B cell (primary cell): ENCODE measurements at regions not wholly inside any gene's neighbourhood (a gene's known extent, or its start where the extent isn't known, plus 50 kb on each side); places are given as distances from the start of the nearest gene placed in this dataset.

Experiments used
- ATAC-seq: fragments of 200-7000 bp; cut with Tn5 transposase; one replicate; pipeline ENCODE4 v1.10.0; 2021; ENCODE audit warnings: low read depth, mild to moderate bottlenecking, moderate number of reproducible peaks, moderate library complexity
- CTCF ChIA-PET: fragments of 350-600 bp; sonication (Branson Sonifier 250); formaldehyde crosslinking; loops from one replicate; lab custom pipeline; 2021; ENCODE audit warnings: antibody characterized with exemption, inconsistent platforms; lab: Charles Lee
- POLR2A ChIA-PET: fragments of 350-600 bp; sonication (Branson Sonifier 250); formaldehyde crosslinking; loops from one replicate; lab custom pipeline; 2021; ENCODE audit warnings: antibody characterized with exemption; lab: Charles Lee
- DNase-seq: peaks from one replicate; pipeline ENCODE4 v3.0.0; 2013
- H2AFZ ChIP-seq: 2 replicates; pipeline ENCODE4 v1.6.1; 2012; ENCODE audit warnings: mild to moderate bottlenecking, low read depth, low read length; ENCODE audit not compliant: insufficient read depth, poor library complexity, severe bottlenecking
- H3K27ac ChIP-seq, 2 donors: 1 replicate in 1 of 2; 2 replicates in 1 of 2; pipeline ENCODE4 v1.5.1; 2012 to 2013; ENCODE audit warnings: low read length in 2 of 2, mild to moderate bottlenecking in 2 of 2, moderate library complexity in 1 of 2
- H3K27me3 ChIP-seq, 4 experiments: fragments of 200-600 bp in 1 of 4; sonication (generic) in 1 of 4; replicated peaks in 1 of 4; 1 replicate in 2 of 4; 2 replicates in 2 of 4; pipeline versions ENCODE4 v1.6.1 to v1.7.0; 2013 to 2016; ENCODE audit warnings: low read length in 3 of 4, mild to moderate bottlenecking in 2 of 4, mixed read lengths in 1 of 4, moderate library complexity in 1 of 4; ENCODE audit not compliant: insufficient read depth in 4 of 4, control insufficient read depth in 3 of 4; ENCODE audit errors: control extremely low read depth in 1 of 4
- H3K36me3 ChIP-seq, 2 experiments: replicated peaks in 1 of 2; 1 replicate in 1 of 2; 2 replicates in 1 of 2; pipeline versions ENCODE4 v1.6.1 to v1.7.1; 2013; ENCODE audit warnings: low read length in 1 of 2; ENCODE audit not compliant: insufficient read depth in 2 of 2, control insufficient read depth in 1 of 2; ENCODE audit errors: control extremely low read depth in 1 of 2, extremely low read depth in 1 of 2
- H3K4me1 ChIP-seq, 2 donors: fragments of 200-600 bp in 1 of 2; sonication (generic) in 1 of 2; 1 replicate in 1 of 2; 2 replicates in 1 of 2; pipeline versions ENCODE4 v1.5.1 to v1.6.1; 2013 to 2017; ENCODE audit warnings: low read length in 2 of 2; ENCODE audit not compliant: control insufficient read depth in 2 of 2, insufficient read depth in 2 of 2
- H3K4me2 ChIP-seq: replicated peaks from 2 replicates; pipeline ENCODE3; 2012; ENCODE audit warnings: mild to moderate bottlenecking, low read depth, low read length; ENCODE audit not compliant: poor library complexity, severe bottlenecking
- H3K4me3 ChIP-seq, 5 experiments: fragments of 200-600 bp in 1 of 5; sonication (generic) in 1 of 5; 1 replicate in 3 of 5; 2 replicates in 2 of 5; pipeline versions ENCODE4 v1.5.1 to v1.7.0; 2011 to 2016; ENCODE audit warnings: low read length in 4 of 5, mild to moderate bottlenecking in 4 of 5, low read depth in 2 of 5, control low read depth in 1 of 5, moderate library complexity in 1 of 5; ENCODE audit not compliant: insufficient read depth in 1 of 5; ENCODE audit errors: control extremely low read depth in 1 of 5, extremely low read depth in 1 of 5
- H3K79me2 ChIP-seq: fragments of 200-600 bp; sonication (generic); one replicate; pipeline ENCODE4 v1.6.0; 2016; ENCODE audit warnings: low read length; ENCODE audit not compliant: control insufficient read depth, insufficient read depth
- H3K9ac ChIP-seq: fragments of 200-600 bp; sonication (generic); 2 replicates; pipeline ENCODE4 v1.6.1; 2017; ENCODE audit warnings: mild to moderate bottlenecking, low read length, moderate library complexity
- H3K9me3 ChIP-seq, 3 donors: one replicate each; pipeline versions ENCODE4 v1.6.1 to v1.7.1; 2013; ENCODE audit warnings: low read length in 2 of 3; ENCODE audit not compliant: control insufficient read depth in 2 of 3, insufficient read depth in 1 of 3; ENCODE audit errors: control extremely low read depth in 1 of 3
- H4K20me1 ChIP-seq: 2 replicates; pipeline ENCODE4 v1.6.0; 2012; ENCODE audit warnings: mild to moderate bottlenecking, low read length; ENCODE audit not compliant: insufficient read depth, control insufficient read depth, poor library complexity, severe bottlenecking
- H3K27ac Mint-ChIP-seq: one replicate; pipeline ENCODE4 v1.8.0; 2021; ENCODE audit warnings: mixed read lengths
- H3K27me3 Mint-ChIP-seq: one replicate; pipeline ENCODE4 v1.8.0; 2021; ENCODE audit warnings: mixed read lengths
- H3K4me1 Mint-ChIP-seq: one replicate; pipeline ENCODE4 v1.8.0; 2021; ENCODE audit warnings: mixed read lengths
- H3K4me3 Mint-ChIP-seq: one replicate; pipeline ENCODE4 v1.8.0; 2021; ENCODE audit warnings: mixed read lengths
- H3K9me3 Mint-ChIP-seq: one replicate; pipeline ENCODE4 v1.8.0; 2022; ENCODE audit warnings: mixed read lengths; ENCODE audit not compliant: insufficient read depth
- CTCF ChIP-seq: fragments of 200-600 bp; IDR thresholded peaks from one replicate; pipeline ENCODE4 v1.8.0; 2022; ENCODE audit warnings: antibody characterized with exemption, mild to moderate bottlenecking
- EZH2 ChIP-seq: IDR thresholded peaks from 2 replicates; pipeline ENCODE4 v1.6.1; 2012; ENCODE audit warnings: borderline replicate concordance, low read depth, mild to moderate bottlenecking, moderate library complexity, low read length; ENCODE audit not compliant: insufficient read depth, poor library complexity, severe bottlenecking
- WGBS: methylation state at CpG from one replicate; pipeline ENCODE4 v1.1.5; 2013; ENCODE audit warnings: missing lambda C conversion rate; ENCODE audit not compliant: insufficient coverage; 5-methylcytosine and 5-hydroxymethylcytosine counted together
- intact Hi-C: fragments of 100-400 bp; cut with micrococcal nuclease; formaldehyde crosslinking; loops from one replicate; pipeline ENCODE4 v1.10.0; 2022

DNA sequence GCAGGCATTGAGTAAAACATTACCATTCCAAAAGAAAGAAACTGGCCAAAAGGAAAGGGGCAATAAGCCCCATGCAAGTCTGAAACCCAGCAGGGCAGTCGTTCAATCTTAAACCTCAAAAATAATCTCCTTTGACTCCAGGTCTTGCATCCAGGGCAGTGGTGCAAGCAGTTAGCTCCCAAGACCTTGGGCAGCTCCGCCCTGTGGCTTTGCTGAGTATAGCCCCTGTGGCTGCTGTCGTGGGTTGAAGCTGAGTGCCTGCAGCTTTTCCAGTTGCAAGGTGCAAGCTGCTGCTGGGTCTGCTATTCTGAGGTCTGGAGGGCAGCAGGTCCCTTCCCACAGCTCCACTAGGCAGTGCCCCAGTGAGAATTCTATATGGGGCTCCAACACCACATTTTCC, 580.1 kb upstream of the AUTS2 start:
- 56% methylated on average over 3 of the region's 3 CpGs for WGBS
- Mint-ChIP-seq H3K4me3 (no peak overlapping the region), H3K4me1 (no peaks in the 10 kb centered on the region), H3K27me3 (no peaks in the 10 kb centered on the region), H3K9me3 (peaks cover 12% of the 10 kb centered on the region), H3K27ac (no peak overlapping the region)
- ATAC-seq (no peak), DNase-seq (no peak)
- no peaks in the 10 kb centered on the region for H3K36me3 ChIP-seq
- ChIA-PET CTCF (no interaction called here), POLR2A (no interaction called here)
- H3K9ac ChIP-seq = no peak overlapping the region
- H3K27me3 ChIP-seq = no peaks in the 10 kb centered on the region
- H3K4me2 ChIP-seq = no peak overlapping the region
- H3K27ac ChIP-seq = no peak overlapping the region
- no peaks in the 10 kb centered on the region for H3K4me1 ChIP-seq
- no peak overlapping the region for H3K4me3 ChIP-seq
- intact Hi-C loops = no loop called here
- H4K20me1 ChIP-seq = no peaks in the 10 kb centered on the region
- H3K9me3 ChIP-seq = peaks cover 0 to 15% (median 10%) of the 10 kb centered on the region in 3 donors
- H2AFZ ChIP-seq = no peak overlapping the region
- TF ChIP-seq EZH2 (no peak), CTCF (no peak)
- no peaks in the 10 kb centered on the region for H3K79me2 ChIP-seq

GRCh38 chr7:69019437-69019836, 578.8 kb upstream of the AUTS2 start:
- ChIA-PET POLR2A (no interaction called here), CTCF (no interaction called here)
- Histone ChIP-seq H4K20me1 (no peaks in the 10 kb centered on the region), H3K36me3 (no peaks in the 10 kb centered on the region), H2AFZ (no peak overlapping the region), H3K9me3 (peaks cover 0 to 15% (median 10%) of the 10 kb centered on the region in 3 donors), H3K27ac (no peak overlapping the region), H3K4me1 (no peaks in the 10 kb centered on the region), H3K27me3 (no peaks in the 10 kb centered on the region), H3K4me2 (no peak overlapping the region), H3K79me2 (no peaks in the 10 kb centered on the region), H3K9ac (no peak overlapping the region), H3K4me3 (no peak overlapping the region)
- Mint-ChIP-seq H3K27me3 (no peaks in the 10 kb centered on the region), H3K4me3 (no peak overlapping the region), H3K4me1 (no peaks in the 10 kb centered on the region), H3K9me3 (peaks cover 12% of the 10 kb centered on the region), H3K27ac (no peak overlapping the region)
- intact Hi-C loops = no loop called here
- no peak for ATAC-seq
- WGBS = 43% methylated on average over 3 of the region's 3 CpGs
- no peak for DNase-seq
- TF ChIP-seq CTCF = no peak
- TF ChIP-seq EZH2 = no peak
